A673 (cell line): ENCODE measurements at regions not wholly inside any gene's neighbourhood (a gene's known extent, or its start where the extent isn't known, plus 50 kb on each side); places are given as distances from the start of the nearest gene placed in this dataset.

ENCODE experiments used
- BruUV-seq: library from RNA; stranded (reverse); fragments of 400-500 nt; replicated peaks from 2 replicates; lab custom pipeline; 2021; lab: Mats Ljungman, UMichigan
- CTCF ChIA-PET: fragments of 300-600 bp; sonication (Branson Sonifier 250); formaldehyde crosslinking; loops from one replicate; lab custom pipeline; 2022; ENCODE audit warnings: antibody characterized with exemption; lab: Charles Lee
- POLR2A ChIA-PET: fragments of 300-600 bp; sonication (Branson Sonifier 250); formaldehyde crosslinking; loops from one replicate; lab custom pipeline; 2022; ENCODE audit warnings: antibody characterized with exemption; ENCODE audit not compliant: low non-redundant PET; lab: Charles Lee
- DNase-seq: peaks from one replicate; pipeline ENCODE4 v3.0.0-alpha.2; 2015; ENCODE audit warnings: low spot score
- H3K27ac ChIP-seq: fragments of 200-600 bp; sonication (generic); 2 replicates; pipeline ENCODE4 v1.5.1; 2016; ENCODE audit warnings: mixed run types, low read depth, mild to moderate bottlenecking, mixed read lengths, antibody characterized with exemption, low read length; ENCODE audit not compliant: poor library complexity, severe bottlenecking
- H3K27me3 ChIP-seq: fragments of 200-600 bp; sonication (generic); replicated peaks from 2 replicates; pipeline ENCODE4 v1.6.1; 2017; ENCODE audit warnings: mixed run types, low read depth, mild to moderate bottlenecking, mixed read lengths, antibody characterized with exemption, low read length; ENCODE audit not compliant: insufficient read depth, poor library complexity
- H3K36me3 ChIP-seq: fragments of 200-600 bp; sonication (generic); 2 replicates; pipeline ENCODE4 v1.6.1; 2016; ENCODE audit warnings: mixed run types, mild to moderate bottlenecking, mixed read lengths, antibody characterized with exemption, low read length; ENCODE audit not compliant: insufficient read depth, poor library complexity, severe bottlenecking
- H3K4me1 ChIP-seq: fragments of 200-600 bp; sonication (generic); 2 replicates; pipeline ENCODE4 v1.6.1; 2017; ENCODE audit warnings: mixed run types, mild to moderate bottlenecking, mixed read lengths, antibody characterized with exemption, low read length; ENCODE audit not compliant: insufficient read depth, poor library complexity, severe bottlenecking
- H3K4me3 ChIP-seq: fragments of 200-600 bp; sonication (generic); 2 replicates; pipeline ENCODE4 v1.5.1; 2016; ENCODE audit warnings: low read depth, mixed run types, mild to moderate bottlenecking, mixed read lengths, low read length; ENCODE audit not compliant: poor library complexity, severe bottlenecking
- H3K9me3 ChIP-seq: fragments of 200-600 bp; sonication (generic); 2 replicates; pipeline ENCODE4 v1.6.1; 2016; ENCODE audit warnings: mixed run types, low read depth, mild to moderate bottlenecking, mixed read lengths, antibody characterized with exemption, low read length; ENCODE audit not compliant: poor library complexity, severe bottlenecking
- CTCF ChIP-seq: fragments of 300-800, 200-600 bp; sonication (generic); conservative IDR thresholded peaks from 2 replicates; pipeline ENCODE4 v1.5.1; 2017; ENCODE audit warnings: low read depth, mild to moderate bottlenecking, antibody characterized with exemption, low read length, moderate library complexity, mixed read lengths
- EZH2 ChIP-seq: fragments of 200-600 bp; sonication (generic); IDR thresholded peaks from 2 replicates; pipeline ENCODE4 v1.6.1; 2017; ENCODE audit warnings: borderline replicate concordance, low read depth, mild to moderate bottlenecking, mixed read lengths, antibody characterized with exemption, low read length; ENCODE audit not compliant: poor library complexity, severe bottlenecking
- intact Hi-C: fragments of 100-400 bp; cut with micrococcal nuclease; formaldehyde crosslinking; loops from one replicate; pipeline ENCODE4 v1.10.0; 2022; ENCODE audit not compliant: unreplicated experiment

- Histone ChIP-seq H3K4me3 (no peak overlapping the region), H3K27ac (no peak overlapping the region), H3K36me3 (no peaks in the 10 kb centered on the region), H3K9me3 (no peaks in the 10 kb centered on the region), H3K27me3 (no peaks in the 10 kb centered on the region), H3K4me1 (no peaks in the 10 kb centered on the region)
- no peak for DNase-seq
- ChIA-PET CTCF (no interaction called here), POLR2A (no interaction called here)
- BruUV-seq, result no TSS peak
- intact Hi-C loops, result no loop called here
- TF ChIP-seq EZH2, result no peak
These were observed 122.0 kb downstream of the PRDM9 start for GRCh38 chr5:23629396-23629795.

- H3K36me3 ChIP-seq, result no peaks in the 10 kb centered on the region
- CTCF ChIA-PET, result no interaction called here
- H3K4me1 ChIP-seq, result no peaks in the 10 kb centered on the region
- no peak overlapping the region for H3K27ac ChIP-seq
- H3K27me3 ChIP-seq, result no peaks in the 10 kb centered on the region
- H3K4me3 ChIP-seq, result no peak overlapping the region
- intact Hi-C loops, result no loop called here
- BruUV-seq, result no TSS peak
- POLR2A ChIA-PET, result no interaction called here
- TF ChIP-seq EZH2 (no peak), CTCF (no peak)
- no peak for DNase-seq
- H3K9me3 ChIP-seq, result no peaks in the 10 kb centered on the region
These were observed 124.1 kb downstream of the PRDM9 start for GRCh38 chr5:23631302-23632045.

- intact Hi-C loops, result no loop called here
- Histone ChIP-seq H3K9me3 (no peaks in the 10 kb centered on the region), H3K4me3 (no peak overlapping the region), H3K27ac (no peak overlapping the region), H3K27me3 (no peaks in the 10 kb centered on the region), H3K4me1 (no peaks in the 10 kb centered on the region), H3K36me3 (no peaks in the 10 kb centered on the region)
- ChIA-PET POLR2A (no interaction called here), CTCF (no interaction called here)
- no TSS peak for BruUV-seq
- no peak for DNase-seq
- TF ChIP-seq EZH2 (no peak), CTCF (no peak)
These were observed 128.5 kb downstream of the PRDM9 start for GRCh38 chr5:23635938-23636337.

- no peak for DNase-seq
- Histone ChIP-seq H3K27me3 (no peaks in the 10 kb centered on the region), H3K36me3 (no peaks in the 10 kb centered on the region), H3K9me3 (no peaks in the 10 kb centered on the region), H3K27ac (no peak overlapping the region), H3K4me1 (no peaks in the 10 kb centered on the region), H3K4me3 (no peak overlapping the region)
- no TSS peak for BruUV-seq
- POLR2A ChIA-PET, result no interaction called here
- CTCF ChIA-PET, result interaction anchor here (0.6 kb wide), 1 partner anchor 1344 kb away, joined by 3 read pairs; no protein-coding TSS in a partner anchor
- no peak for TF ChIP-seq CTCF
- no peak for TF ChIP-seq EZH2
- intact Hi-C loops, result no loop called here
These were observed 131.9 kb downstream of the PRDM9 start for GRCh38 chr5:23639326-23639725.
